Activated naive CD8-positive, alpha-beta T cell (primary cell): ENCODE measurements at regions not wholly inside any gene's neighbourhood (a gene's known extent, or its start where the extent isn't known, plus 50 kb on each side); places are given as distances from the start of the nearest gene placed in this dataset.

Source experiments
- H3K27ac Mint-ChIP-seq: one replicate; pipeline ENCODE4 v1.8.0; 2021; ENCODE audit warnings: mixed read lengths
- H3K27me3 Mint-ChIP-seq: one replicate; pipeline ENCODE4 v1.8.0; 2021; ENCODE audit warnings: mixed read lengths
- H3K36me3 Mint-ChIP-seq: one replicate; pipeline ENCODE4 v1.8.0; 2021; ENCODE audit warnings: mixed read lengths
- H3K4me1 Mint-ChIP-seq: one replicate; pipeline ENCODE4 v1.8.0; 2021; ENCODE audit warnings: low read depth, mixed read lengths
- H3K4me3 Mint-ChIP-seq: one replicate; pipeline ENCODE4 v1.8.0; 2021; ENCODE audit warnings: mild to moderate bottlenecking, mixed read lengths
- H3K9me3 Mint-ChIP-seq: one replicate; pipeline ENCODE4 v1.8.0; 2021; ENCODE audit warnings: low read depth, mixed read lengths

- Mint-ChIP-seq H3K9me3 (no peaks in the 10 kb centered on the region), H3K4me1 (no peaks in the 10 kb centered on the region), H3K36me3 (no peaks in the 10 kb centered on the region), H3K27me3 (peaks cover 11% of the 10 kb centered on the region), H3K4me3 (no peak overlapping the region), H3K27ac (no peak overlapping the region)
These were observed 164.3 kb upstream of the MLN start for GRCh38 chr6:33967966-33968724.

GRCh38 chr6:33967265-33967767, 163.5 kb upstream of the MLN start:
- Mint-ChIP-seq H3K4me3 (no peak overlapping the region), H3K9me3 (no peaks in the 10 kb centered on the region), H3K36me3 (no peaks in the 10 kb centered on the region), H3K27ac (no peak overlapping the region), H3K4me1 (no peaks in the 10 kb centered on the region), H3K27me3 (peaks cover 11% of the 10 kb centered on the region)

- Mint-ChIP-seq H3K9me3 (no peaks in the 10 kb centered on the region), H3K36me3 (no peaks in the 10 kb centered on the region), H3K4me3 (no peak overlapping the region), H3K27ac (no peak overlapping the region), H3K27me3 (peaks cover 10% of the 10 kb centered on the region), H3K4me1 (no peaks in the 10 kb centered on the region)
These were observed 162.7 kb upstream of the MLN start for GRCh38 chr6:33966536-33966935.

- Mint-ChIP-seq H3K27me3 (peaks cover 10% of the 10 kb centered on the region), H3K36me3 (no peaks in the 10 kb centered on the region), H3K27ac (no peak overlapping the region), H3K4me1 (no peaks in the 10 kb centered on the region), H3K4me3 (no peak overlapping the region), H3K9me3 (no peaks in the 10 kb centered on the region)
These were observed 162.0 kb upstream of the MLN start for GRCh38 chr6:33965766-33966165.

GRCh38 chr6:33964387-33964786, 160.6 kb upstream of the MLN start:
- H3K4me3 Mint-ChIP-seq, result no peak overlapping the region
- H3K27me3 Mint-ChIP-seq, result peaks cover 7% of the 10 kb centered on the region
- H3K9me3 Mint-ChIP-seq, result no peaks in the 10 kb centered on the region
- H3K36me3 Mint-ChIP-seq, result no peaks in the 10 kb centered on the region
- H3K27ac Mint-ChIP-seq, result no peak overlapping the region
- no peaks in the 10 kb centered on the region for H3K4me1 Mint-ChIP-seq

GRCh38 chr6:33963136-33963750, 159.4 kb upstream of the MLN start:
- Mint-ChIP-seq H3K27ac (no peak overlapping the region), H3K36me3 (no peaks in the 10 kb centered on the region), H3K4me1 (no peaks in the 10 kb centered on the region), H3K4me3 (no peak overlapping the region), H3K27me3 (peaks cover 7% of the 10 kb centered on the region), H3K9me3 (no peaks in the 10 kb centered on the region)

- H3K27me3 Mint-ChIP-seq, result peaks cover 2% of the 10 kb centered on the region
- no peaks in the 10 kb centered on the region for H3K36me3 Mint-ChIP-seq
- H3K27ac Mint-ChIP-seq, result no peak overlapping the region
- no peak overlapping the region for H3K4me3 Mint-ChIP-seq
- no peaks in the 10 kb centered on the region for H3K9me3 Mint-ChIP-seq
- H3K4me1 Mint-ChIP-seq, result no peaks in the 10 kb centered on the region
These were observed 158.6 kb upstream of the MLN start for GRCh38 chr6:33962246-33963027.

GRCh38 chr6:33961691-33962090, 157.9 kb upstream of the MLN start:
- H3K4me1 Mint-ChIP-seq, result no peaks in the 10 kb centered on the region
- no peaks in the 10 kb centered on the region for H3K36me3 Mint-ChIP-seq
- H3K27me3 Mint-ChIP-seq, result peaks cover 2% of the 10 kb centered on the region
- H3K9me3 Mint-ChIP-seq, result no peaks in the 10 kb centered on the region
- no peak overlapping the region for H3K27ac Mint-ChIP-seq
- H3K4me3 Mint-ChIP-seq, result no peak overlapping the region

GRCh38 chr6:33960345-33961313, 156.8 kb upstream of the MLN start:
- H3K9me3 Mint-ChIP-seq, result no peaks in the 10 kb centered on the region
- no peaks in the 10 kb centered on the region for H3K36me3 Mint-ChIP-seq
- H3K4me1 Mint-ChIP-seq, result no peaks in the 10 kb centered on the region
- no peak overlapping the region for H3K27ac Mint-ChIP-seq
- H3K4me3 Mint-ChIP-seq, result no peak overlapping the region
- H3K27me3 Mint-ChIP-seq, result no peaks in the 10 kb centered on the region

GRCh38 chr6:33959661-33960344, 156.0 kb upstream of the MLN start:
- no peaks in the 10 kb centered on the region for H3K27me3 Mint-ChIP-seq
- no peaks in the 10 kb centered on the region for H3K4me1 Mint-ChIP-seq
- H3K36me3 Mint-ChIP-seq, result no peaks in the 10 kb centered on the region
- H3K9me3 Mint-ChIP-seq, result no peaks in the 10 kb centered on the region
- H3K27ac Mint-ChIP-seq, result no peak overlapping the region
- H3K4me3 Mint-ChIP-seq, result no peak overlapping the region

GRCh38 chr6:33959329-33959651, 155.5 kb upstream of the MLN start:
- Mint-ChIP-seq H3K36me3 (no peaks in the 10 kb centered on the region), H3K9me3 (no peaks in the 10 kb centered on the region), H3K4me1 (no peaks in the 10 kb centered on the region), H3K27ac (no peak overlapping the region), H3K27me3 (no peaks in the 10 kb centered on the region), H3K4me3 (no peak overlapping the region)

GRCh38 chr6:33958526-33959328, 154.9 kb upstream of the MLN start:
- Mint-ChIP-seq H3K36me3 (no peaks in the 10 kb centered on the region), H3K27ac (no peak overlapping the region), H3K4me1 (no peaks in the 10 kb centered on the region), H3K27me3 (no peaks in the 10 kb centered on the region), H3K4me3 (no peak overlapping the region), H3K9me3 (no peaks in the 10 kb centered on the region)

- no peak overlapping the region for H3K4me3 Mint-ChIP-seq
- H3K27ac Mint-ChIP-seq, result no peak overlapping the region
- H3K4me1 Mint-ChIP-seq, result no peaks in the 10 kb centered on the region
- no peaks in the 10 kb centered on the region for H3K36me3 Mint-ChIP-seq
- no peaks in the 10 kb centered on the region for H3K9me3 Mint-ChIP-seq
- H3K27me3 Mint-ChIP-seq, result no peaks in the 10 kb centered on the region
These were observed 154.2 kb upstream of the MLN start for GRCh38 chr6:33957892-33958525.
